Brain microvascular endothelial cell (primary cell): ENCODE measurements at regions not wholly inside any gene's neighbourhood (a gene's known extent, or its start where the extent isn't known, plus 50 kb on each side); places are given as distances from the start of the nearest gene placed in this dataset.

Experiments
- DNase-seq: peaks from one replicate; pipeline ENCODE4 v3.0.0-alpha.2; 2020
- H3K27ac ChIP-seq: fragments of 250-450 bp; sonication (Bioruptor Pico); 2 replicates; pipeline ENCODE4 v1.5.1; 2020; ENCODE audit warnings: mild to moderate bottlenecking, moderate library complexity
- H3K27me3 ChIP-seq: fragments of 250-450 bp; sonication (Bioruptor Pico); replicated peaks from 2 replicates; pipeline ENCODE4 v1.5.1; 2020; ENCODE audit warnings: mild to moderate bottlenecking
- H3K36me3 ChIP-seq: fragments of 250-450 bp; sonication (Bioruptor Pico); replicated peaks from 2 replicates; pipeline ENCODE4 v1.5.1; 2020; ENCODE audit warnings: mild to moderate bottlenecking
- H3K4me3 ChIP-seq: 2 replicates; pipeline ENCODE4 v1.5.1; 2011; ENCODE audit warnings: low read depth, mild to moderate bottlenecking, control low read depth, low read length, moderate library complexity
- CTCF ChIP-seq: IDR thresholded peaks from 2 replicates; pipeline ENCODE4 v1.5.1; 2011; ENCODE audit warnings: low read depth, mild to moderate bottlenecking, moderate library complexity, low read length, control low read depth, inconsistent platforms; ENCODE audit errors: missing control alignments
- in situ Hi-C: cut with HindIII; loops from 2 replicates; pipeline ENCODE4 v1.10.0; 2017; ENCODE audit warnings: low sequenced_read_pairs, low pct_ligation_motif_present

- H3K4me3 ChIP-seq = no peak overlapping the region
- DNase-seq = no peak
- in situ Hi-C loops = no loop called here
- no peak overlapping the region for H3K27ac ChIP-seq
- H3K36me3 ChIP-seq = no peaks in the 10 kb centered on the region
- TF ChIP-seq CTCF = no peak
- H3K27me3 ChIP-seq = no peaks in the 10 kb centered on the region
These were observed 54.6 kb upstream of the PARM1 start for GRCh38 chr4:74878323-74878722.

- in situ Hi-C loops = no loop called here
- DNase-seq = no peak
- Histone ChIP-seq H3K4me3 (no peak overlapping the region), H3K27ac (no peak overlapping the region), H3K36me3 (no peaks in the 10 kb centered on the region), H3K27me3 (no peaks in the 10 kb centered on the region)
- no peak for TF ChIP-seq CTCF
These were observed 57.5 kb upstream of the PARM1 start for GRCh38 chr4:74875451-74875850.

GRCh38 chr4:74874753-74875367 lies 58.1 kb upstream of the PARM1 start:
- in situ Hi-C loops = no loop called here
- Histone ChIP-seq H3K4me3 (no peak overlapping the region), H3K27me3 (no peaks in the 10 kb centered on the region), H3K27ac (no peak overlapping the region), H3K36me3 (no peaks in the 10 kb centered on the region)
- peak; percentile 58 for DNase-seq
- TF ChIP-seq CTCF = peak; percentile 92

GRCh38 chr4:74873545-74874301 lies 59.2 kb upstream of the PARM1 start:
- Histone ChIP-seq H3K27me3 (no peaks in the 10 kb centered on the region), H3K27ac (no peak overlapping the region), H3K36me3 (no peaks in the 10 kb centered on the region), H3K4me3 (no peak overlapping the region)
- no peak for DNase-seq
- no peak for TF ChIP-seq CTCF
- in situ Hi-C loops = no loop called here

- H3K27me3 ChIP-seq = no peaks in the 10 kb centered on the region
- no peak for DNase-seq
- in situ Hi-C loops = no loop called here
- no peak overlapping the region for H3K4me3 ChIP-seq
- no peaks in the 10 kb centered on the region for H3K36me3 ChIP-seq
- no peak overlapping the region for H3K27ac ChIP-seq
- no peak for TF ChIP-seq CTCF
These were observed 64.7 kb upstream of the BTC start for GRCh38 chr4:74858921-74859562.
